HCT116 (cell line): ENCODE measurements at regions not wholly inside any gene's neighbourhood (a gene's known extent, or its start where the extent isn't known, plus 50 kb on each side); places are given as distances from the start of the nearest gene placed in this dataset.
"Not testable (repeated sequence)": the region's sequence is repeated elsewhere in the genome, so short reads cannot be mapped to it uniquely, and the experiment has no call there.

Source experiments
- ATAC-seq: fragments of 200-7000 bp; cut with Tn5 transposase; 2 replicates; pipeline ENCODE4 v1.9.1; 2020; ENCODE audit warnings: mild to moderate bottlenecking, moderate library complexity
- BruUV-seq: library from RNA; stranded (reverse); fragments of 400-500 nt; replicated peaks from 2 replicates; lab custom pipeline; 2021; lab: Mats Ljungman, UMichigan
- CTCF ChIA-PET: fragments of 300-600 bp; sonication (Branson Sonifier 250); formaldehyde crosslinking; loops from one replicate; lab custom pipeline; 2021; ENCODE audit warnings: antibody characterized with exemption; lab: Charles Lee
- POLR2A ChIA-PET: fragments of 300-600, 350-600 bp; sonication (Branson Sonifier 250); formaldehyde crosslinking; loops from one replicate; lab custom pipeline; 2021; ENCODE audit warnings: antibody characterized with exemption; lab: Charles Lee
- RAD21 ChIA-PET, 2 experiments: fragments of 300-600 bp; sonication (Branson Sonifier 250); formaldehyde crosslinking; loops; one replicate each; lab custom pipeline; 2023; ENCODE audit warnings: low total read pairs in 2 of 2; ENCODE audit not compliant: uncharacterized antibody in 2 of 2, unreplicated experiment in 2 of 2, low non-redundant PET in 1 of 2; lab: Charles Lee
- DNase-seq: peaks from one replicate; pipeline ENCODE4 v3.0.0-alpha.2; 2010; ENCODE audit warnings: low read depth, low spot score
- H2AFZ ChIP-seq: fragments of 200-600 bp; shearing (Covaris generic), sonication (generic); 2 replicates; pipeline ENCODE4 v1.6.1; 2017; ENCODE audit warnings: low read depth, mixed run types, mixed read lengths, antibody characterized with exemption, low read length; ENCODE audit not compliant: poor library complexity, severe bottlenecking
- H3K27ac ChIP-seq: 2 replicates; pipeline ENCODE4 v1.5.1; 2012; ENCODE audit warnings: low read depth, low read length
- H3K27me3 ChIP-seq: fragments of 200-600 bp; sonication (generic); 2 replicates; pipeline ENCODE4 v1.6.1; 2016; ENCODE audit warnings: mixed run types, low read length, mixed read lengths; ENCODE audit not compliant: insufficient read depth
- H3K36me3 ChIP-seq, 2 experiments: fragments of 200-500 bp in 1 of 2; fragments of 200-600 bp in 1 of 2; sonication (Bioruptor generic) in 1 of 2; sonication (generic) in 1 of 2; 2 replicates each; pipeline versions ENCODE4 v1.5.1 to v1.6.1; 2014 to 2016; ENCODE audit warnings: low read length in 2 of 2, inconsistent platforms in 1 of 2, mixed read lengths in 1 of 2, mixed run types in 1 of 2; ENCODE audit not compliant: insufficient read depth in 2 of 2, control insufficient read depth in 1 of 2
- H3K4me1 ChIP-seq, 2 experiments: fragments of 200-600 bp in 1 of 2; sonication (generic) in 1 of 2; 2 replicates each; pipeline versions ENCODE4 v1.5.1 to v1.6.1; 2012 to 2017; ENCODE audit warnings: low read length in 2 of 2, inconsistent platforms in 1 of 2, mild to moderate bottlenecking in 1 of 2, mixed read lengths in 1 of 2, mixed run types in 1 of 2, moderate library complexity in 1 of 2; ENCODE audit not compliant: insufficient read depth in 2 of 2, control insufficient read depth in 1 of 2
- H3K4me2 ChIP-seq: fragments of 200-600 bp; sonication (generic); 2 replicates; pipeline ENCODE4 v1.6.1; 2017; ENCODE audit warnings: mixed run types, low read length, mixed read lengths
- H3K4me3 ChIP-seq, 2 experiments: fragments of 200-600 bp in 1 of 2; sonication (generic) in 1 of 2; replicated peaks in 1 of 2; 2 replicates each; pipeline ENCODE4 v1.5.1; 2011 to 2016; ENCODE audit warnings: low read length in 2 of 2, control low read depth in 1 of 2, low read depth in 1 of 2, mild to moderate bottlenecking in 1 of 2, mixed read lengths in 1 of 2, mixed run types in 1 of 2
- H3K79me2 ChIP-seq: fragments of 200-600 bp; sonication (generic); 2 replicates; pipeline ENCODE4 v1.6.1; 2017; ENCODE audit warnings: mild to moderate bottlenecking, mixed run types, low read length, moderate library complexity, mixed read lengths; ENCODE audit not compliant: insufficient read depth
- H3K9ac ChIP-seq: fragments of 200-600 bp; sonication (generic); 2 replicates; pipeline ENCODE4 v1.6.1; 2016; ENCODE audit warnings: low read length, mixed read lengths
- H3K9me2 ChIP-seq: fragments of 200-600 bp; sonication (generic), shearing (Covaris generic); 2 replicates; pipeline ENCODE4 v1.6.1; 2017; ENCODE audit warnings: mixed run types, mild to moderate bottlenecking, moderate library complexity; ENCODE audit not compliant: insufficient read depth
- H3K9me3 ChIP-seq, 2 experiments: fragments of 200-500 bp in 1 of 2; fragments of 200-600 bp in 1 of 2; sonication (Bioruptor generic) in 1 of 2; sonication (generic) in 1 of 2; 2 replicates each; pipeline ENCODE4 v1.6.1; 2014 to 2017; ENCODE audit warnings: low read length in 2 of 2, mixed read lengths in 2 of 2, inconsistent platforms in 1 of 2, low read depth in 1 of 2, mild to moderate bottlenecking in 1 of 2, mixed run types in 1 of 2, moderate library complexity in 1 of 2; ENCODE audit not compliant: control insufficient read depth in 1 of 2, insufficient read depth in 1 of 2
- H4K20me1 ChIP-seq: fragments of 200-600 bp; sonication (generic), shearing (Covaris generic); 2 replicates; pipeline ENCODE4 v1.6.1; 2017; ENCODE audit warnings: mixed run types, mild to moderate bottlenecking, moderate library complexity; ENCODE audit not compliant: insufficient read depth
- intact Hi-C: fragments of 100-400 bp; cut with micrococcal nuclease; formaldehyde crosslinking; loops from 2 replicates; pipeline ENCODE4 v1.10.0; 2022

- POLR2A ChIA-PET, DNase-seq, RAD21 ChIA-PET: not testable (repeated sequence)
Observed at GRCh38 chr20:30518906-30519305, 738.6 kb upstream of the DEFB115 start.

GRCh38 chr20:30521686-30522415, 735.6 kb upstream of the DEFB115 start:
- POLR2A ChIA-PET, DNase-seq, H4K20me1 ChIP-seq, H3K36me3 ChIP-seq, H3K4me3 ChIP-seq, CTCF ChIA-PET, H3K9ac ChIP-seq, H3K27ac ChIP-seq, H3K4me1 ChIP-seq, H3K27me3 ChIP-seq, H3K9me2 ChIP-seq, BruUV-seq, ATAC-seq, RAD21 ChIA-PET, H3K79me2 ChIP-seq, H2AFZ ChIP-seq, H3K4me2 ChIP-seq, intact Hi-C loops, H3K9me3 ChIP-seq: not testable (repeated sequence)

More at GRCh38 chr20:30518906-30519305, 738.6 kb upstream of the DEFB115 start:
- CTCF ChIA-PET, H3K79me2 ChIP-seq, H3K9me2 ChIP-seq, H3K4me1 ChIP-seq, H3K36me3 ChIP-seq, H3K4me2 ChIP-seq, H3K9me3 ChIP-seq, H3K9ac ChIP-seq, H3K4me3 ChIP-seq, ATAC-seq, H2AFZ ChIP-seq, BruUV-seq, H3K27ac ChIP-seq, intact Hi-C loops, H3K27me3 ChIP-seq, H4K20me1 ChIP-seq: not testable (repeated sequence)

- H3K4me3 ChIP-seq, H3K9me3 ChIP-seq, RAD21 ChIA-PET, H3K36me3 ChIP-seq, H2AFZ ChIP-seq, H3K4me2 ChIP-seq, DNase-seq, BruUV-seq, H3K9me2 ChIP-seq, H3K27me3 ChIP-seq, ATAC-seq, H4K20me1 ChIP-seq, H3K4me1 ChIP-seq, H3K9ac ChIP-seq, CTCF ChIA-PET, H3K27ac ChIP-seq, H3K79me2 ChIP-seq, intact Hi-C loops, POLR2A ChIA-PET: not testable (repeated sequence)
Observed at GRCh38 chr20:30524155-30524554, 733.3 kb upstream of the DEFB115 start.

GRCh38 chr20:30524761-30525160, 732.7 kb upstream of the DEFB115 start:
- H3K79me2 ChIP-seq, DNase-seq, H3K9me2 ChIP-seq, RAD21 ChIA-PET, BruUV-seq, H3K27me3 ChIP-seq, H2AFZ ChIP-seq, H3K9ac ChIP-seq, intact Hi-C loops, POLR2A ChIA-PET, H3K36me3 ChIP-seq, ATAC-seq, H4K20me1 ChIP-seq, H3K4me3 ChIP-seq, CTCF ChIA-PET, H3K4me1 ChIP-seq, H3K9me3 ChIP-seq, H3K4me2 ChIP-seq, H3K27ac ChIP-seq: not testable (repeated sequence)
